Left lung (tissue), 4 donors: ENCODE measurements at regions not wholly inside any gene's neighbourhood (a gene's known extent, or its start where the extent isn't known, plus 50 kb on each side); places are given as distances from the start of the nearest gene placed in this dataset.

Experiments used
- ATAC-seq: fragments of 200-7000 bp; cut with Tn5 transposase; one replicate; pipeline ENCODE4 v1.9.1; 2020; ENCODE audit warnings: moderate library complexity
- DNase-seq, 4 donors: peaks; one replicate each; pipeline ENCODE4 v3.0.0-alpha.2; 2013 to 2020
- H3K27ac ChIP-seq, 2 donors: fragments of 200-600 bp; sonication (generic) in 1 of 2; one replicate each; pipeline versions ENCODE4 v1.5.0 to v1.8.0; 2020 to 2021
- H3K27me3 ChIP-seq, 2 donors: fragments of 200-600 bp; sonication (generic) in 1 of 2; one replicate each; pipeline versions ENCODE4 v1.5.0 to v1.8.0; 2020 to 2021
- H3K36me3 ChIP-seq, 2 donors: fragments of 200-600 bp; sonication (generic) in 1 of 2; one replicate each; pipeline versions ENCODE4 v1.5.0 to v1.8.0; 2020 to 2021
- H3K4me1 ChIP-seq, 2 donors: fragments of 200-600 bp; one replicate each; pipeline ENCODE4 v1.8.0; 2021
- H3K4me3 ChIP-seq, 2 donors: fragments of 200-600 bp; sonication (generic) in 1 of 2; one replicate each; pipeline versions ENCODE4 v1.5.0 to v1.8.0; 2020 to 2021; ENCODE audit warnings: mild to moderate bottlenecking in 1 of 2
- H3K9me3 ChIP-seq, 2 donors: fragments of 200-600 bp; sonication (generic) in 1 of 2; one replicate each; pipeline versions ENCODE4 v1.5.0 to v1.8.0; 2020 to 2021
- CTCF ChIP-seq, 2 donors: fragments of 200-600 bp; sonication (generic) in 1 of 2; IDR thresholded peaks; one replicate each; pipeline versions ENCODE4 v1.5.0 to v1.8.0; 2021; ENCODE audit warnings: antibody characterized with exemption in 2 of 2
- intact Hi-C, 2 donors: fragments of 100-400 bp; cut with DNase I; formaldehyde crosslinking; loops; one replicate each; pipeline versions ENCODE4 v1.11.2 to v1.14.2; 2022
- donor health status: DM: no; HTN: yes; CAD: no.
- donor health status: DM: no; HTN: no; CAD: no.

GRCh38 chr2:4415171-4415570 is 711.8 kb downstream of the DCDC2C start:
- no peak for TF ChIP-seq CTCF (IDR thresholded peaks at IDR 0.05)
- Histone ChIP-seq H3K36me3 (no peaks in the 10 kb centered on the region), H3K4me3 (no peak overlapping the region), H3K27me3 (no peaks in the 10 kb centered on the region), H3K9me3 (peaks cover 0 to 5% of the 10 kb centered on the region in 2 donors), H3K27ac (no peak overlapping the region), H3K4me1 (no peaks in the 10 kb centered on the region)
- DNase-seq (no peak), ATAC-seq (no peak)
- intact Hi-C loops: no loop called here

GRCh38 chr2:4415810-4416413 is 712.5 kb downstream of the DCDC2C start:
- ATAC-seq (no peak), DNase-seq (no peak)
- no peaks in the 10 kb centered on the region for H3K27me3 ChIP-seq
- intact Hi-C loops: no loop called here
- no peak for TF ChIP-seq CTCF (IDR thresholded peaks at IDR 0.05)
- no peaks in the 10 kb centered on the region for H3K4me1 ChIP-seq
- no peak overlapping the region for H3K4me3 ChIP-seq
- H3K9me3 ChIP-seq: peaks cover 0 to 3% of the 10 kb centered on the region in 2 donors
- H3K36me3 ChIP-seq: no peaks in the 10 kb centered on the region
- no peak overlapping the region for H3K27ac ChIP-seq

- H3K27ac ChIP-seq: no peak overlapping the region
- H3K36me3 ChIP-seq: no peaks in the 10 kb centered on the region
- no peak for TF ChIP-seq CTCF (IDR thresholded peaks at IDR 0.05)
- no peak overlapping the region for H3K4me3 ChIP-seq
- peaks cover 0 to 3% of the 10 kb centered on the region in 2 donors for H3K9me3 ChIP-seq
- H3K4me1 ChIP-seq: no peaks in the 10 kb centered on the region
- ATAC-seq (no peak), DNase-seq (no peak)
- intact Hi-C loops: no loop called here
- no peaks in the 10 kb centered on the region for H3K27me3 ChIP-seq
Observed at GRCh38 chr2:4416431-4416830, 713.1 kb downstream of the DCDC2C start.

- Histone ChIP-seq H3K36me3 (no peaks in the 10 kb centered on the region), H3K27me3 (no peaks in the 10 kb centered on the region), H3K27ac (no peak overlapping the region), H3K4me3 (no peak overlapping the region), H3K4me1 (no peaks in the 10 kb centered on the region), H3K9me3 (peaks cover 0 to 3% of the 10 kb centered on the region in 2 donors)
- ATAC-seq: no peak
- intact Hi-C loops: no loop called here
- no peak for DNase-seq
- no peak for TF ChIP-seq CTCF (IDR thresholded peaks at IDR 0.05)
Observed at GRCh38 chr2:4417771-4418170, 714.4 kb downstream of the DCDC2C start.

GRCh38 chr2:4420032-4420431 is 716.7 kb downstream of the DCDC2C start:
- Histone ChIP-seq H3K27ac (no peak overlapping the region), H3K4me3 (no peak overlapping the region), H3K27me3 (no peaks in the 10 kb centered on the region), H3K4me1 (no peaks in the 10 kb centered on the region), H3K9me3 (peaks cover 0 to 3% of the 10 kb centered on the region in 2 donors), H3K36me3 (no peaks in the 10 kb centered on the region)
- intact Hi-C loops: no loop called here
- no peak for DNase-seq
- TF ChIP-seq CTCF (IDR thresholded peaks at IDR 0.05): no peak
- no peak for ATAC-seq
